ENCODE measurements at regions not wholly inside any gene's neighbourhood (a gene's known extent, or its start where the extent isn't known, plus 50 kb on each side); places are given as distances from the start of the nearest gene placed in this dataset.

DNA sequence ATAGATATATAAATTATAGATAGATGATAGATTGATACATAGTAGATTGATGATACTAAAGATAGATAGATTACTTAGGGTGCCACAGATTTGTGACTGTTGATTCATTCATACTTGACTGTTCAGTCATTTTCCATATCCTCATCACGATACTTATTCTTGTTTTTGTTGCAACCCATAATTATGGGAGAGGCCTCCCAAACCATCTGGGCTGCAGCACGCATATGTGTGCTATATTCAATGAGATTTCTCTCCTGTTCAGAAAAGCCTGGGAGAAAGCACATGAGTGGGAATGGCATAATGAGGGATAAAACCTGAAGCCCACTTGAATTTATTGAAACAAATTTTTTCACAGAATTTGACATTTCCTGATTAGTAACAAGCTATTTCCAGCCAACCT, 346.4 kb upstream of the PRKX start:
- Histone ChIP-seq H3K36me3 (ENCODE audit: control insufficient read depth, insufficient read depth, low read length) (no peaks in the 10 kb centered on the region), H3K27ac (ENCODE audit: extremely low read depth, low read depth, low read length) (no peak overlapping the region), H4K20me1 (replicated peaks; ENCODE audit: control insufficient read depth, insufficient read depth, low read length) (no peaks in the 10 kb centered on the region), H3K9me1 (ENCODE audit: control insufficient read depth, insufficient read depth, low read length) (no peaks in the 10 kb centered on the region), H3K9ac (ENCODE audit: insufficient read depth in 1 of 2, low read depth in 2 of 2, low read length in 2 of 2) (no peak overlapping the region), H2AFZ (ENCODE audit: low read depth, low read length) (no peak overlapping the region), H3K4me1 (replicated peaks in 1 of 2; ENCODE audit: control insufficient read depth in 2 of 2, insufficient read depth in 2 of 2, low read length in 2 of 2) (no peaks in the 10 kb centered on the region), H3K9me3 (replicated peaks; ENCODE audit: control insufficient read depth, insufficient read depth, low read depth, low read length) (no peaks in the 10 kb centered on the region; the same call in 1 of the 2 replicates), H3K79me2 (ENCODE audit: control insufficient read depth, insufficient read depth, low read length) (no peaks in the 10 kb centered on the region), H3K4me3 (no peak overlapping the region), H3K27me3 (ENCODE audit: control insufficient read depth in 2 of 2, insufficient read depth in 2 of 2, low read length in 2 of 2) (no peaks in the 10 kb centered on the region), H3K4me2 (ENCODE audit: insufficient read depth, low read length) (no peak overlapping the region)
- WGBS (ENCODE audit: insufficient coverage, low coverage, missing lambda C conversion rate): 0% methylated on average over 2 of the region's 2 CpGs
- intact Hi-C loops (cut with micrococcal nuclease) (no loop called here), in situ Hi-C loops (cut with MboI) (no loop called here)
- ATAC-seq: no peak
- ChIA-PET POLR2A (no interaction called here), CTCF (ENCODE audit: low intra/inter-chr PET ratio) (no interaction called here)
- BruUV-seq (replicated peaks): no TSS peak
- DNase-seq (ENCODE audit: extremely low read depth in 1 of 4, low spot score in 3 of 4): no peak
- no peak for TF ChIP-seq SMARCA5 (IDR thresholded peaks at IDR 0.05)
- no peak for TF ChIP-seq ZNF583 (CRISPR knock-in tag; IDR thresholded peaks at IDR 0.05)
- TF ChIP-seq SOX6 (IDR thresholded peaks at IDR 0.05): no peak
- no peak for FAIRE-seq

DNA sequence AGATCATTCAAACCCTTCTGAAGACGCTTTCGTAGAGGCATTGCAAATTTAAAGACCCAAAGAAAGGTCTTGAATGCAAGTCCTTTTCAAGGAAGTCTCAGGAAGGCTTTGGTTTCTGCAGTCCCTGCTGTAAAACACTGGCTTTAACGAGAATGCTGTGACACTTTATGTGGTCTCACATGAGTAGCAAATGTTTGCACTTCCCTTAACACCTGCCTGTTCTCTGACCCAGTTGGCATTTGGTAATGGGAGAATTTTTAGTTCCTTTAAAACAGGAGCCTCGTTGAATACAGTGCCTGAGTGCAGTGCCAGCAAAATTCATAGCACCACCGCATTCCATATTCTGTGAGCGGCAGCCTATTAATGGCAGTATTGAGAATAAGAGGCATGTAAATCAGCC, 330.5 kb upstream of the PRKX start:
- Histone ChIP-seq H3K36me3 (ENCODE audit: control insufficient read depth, insufficient read depth, low read length) (no peaks in the 10 kb centered on the region), H4K20me1 (replicated peaks; ENCODE audit: control insufficient read depth, insufficient read depth, low read length) (no peaks in the 10 kb centered on the region), H3K27me3 (ENCODE audit: control insufficient read depth in 2 of 2, insufficient read depth in 2 of 2, low read length in 2 of 2) (no peaks in the 10 kb centered on the region), H3K9me1 (ENCODE audit: control insufficient read depth, insufficient read depth, low read length) (no peaks in the 10 kb centered on the region), H3K4me3 (no peak overlapping the region), H3K9me3 (replicated peaks; ENCODE audit: control insufficient read depth, insufficient read depth, low read depth, low read length) (no peaks in the 10 kb centered on the region), H3K9ac (ENCODE audit: insufficient read depth in 1 of 2, low read depth in 2 of 2, low read length in 2 of 2) (no peak overlapping the region), H2AFZ (ENCODE audit: low read depth, low read length) (no peak overlapping the region), H3K4me1 (replicated peaks in 1 of 2; ENCODE audit: control insufficient read depth in 2 of 2, insufficient read depth in 2 of 2, low read length in 2 of 2) (no peaks in the 10 kb centered on the region), H3K27ac (ENCODE audit: extremely low read depth, low read depth, low read length) (no peak overlapping the region), H3K4me2 (ENCODE audit: insufficient read depth, low read length) (no peak overlapping the region), H3K79me2 (ENCODE audit: control insufficient read depth, insufficient read depth, low read length) (no peaks in the 10 kb centered on the region)
- TF ChIP-seq ZNF253 (CRISPR knock-in tag; conservative IDR thresholded peaks at IDR 0.05) (no peak), TCFL5 (CRISPR knock-in tag; conservative IDR thresholded peaks at IDR 0.05) (no peak), ZNF695 (CRISPR knock-in tag; IDR thresholded peaks at IDR 0.05) (no peak), ZKSCAN3 (CRISPR knock-in tag; IDR thresholded peaks at IDR 0.05) (no peak), ESRRB (CRISPR knock-in tag; IDR thresholded peaks at IDR 0.05; ENCODE audit: borderline replicate concordance) (no peak), CEBPG (CRISPR knock-in tag; IDR thresholded peaks at IDR 0.05) (no peak), CEBPG (tag; conservative IDR thresholded peaks at IDR 0.05 in 1 of 2, IDR thresholded peaks at IDR 0.05 in 1 of 2) (no peak), ARHGAP35 (IDR thresholded peaks at IDR 0.05; ENCODE audit: partially characterized antibody) (no peak), BCL6 (CRISPR knock-in tag; IDR thresholded peaks at IDR 0.05) (no peak), RAD21 (CRISPR knock-in tag; conservative IDR thresholded peaks at IDR 0.05 in 1 of 2, IDR thresholded peaks at IDR 0.05 in 1 of 2) (no peak), GATAD2B (IDR thresholded peaks at IDR 0.05; ENCODE audit: borderline replicate concordance) (no peak)
- TF ChIP-seq, protein P1, sequence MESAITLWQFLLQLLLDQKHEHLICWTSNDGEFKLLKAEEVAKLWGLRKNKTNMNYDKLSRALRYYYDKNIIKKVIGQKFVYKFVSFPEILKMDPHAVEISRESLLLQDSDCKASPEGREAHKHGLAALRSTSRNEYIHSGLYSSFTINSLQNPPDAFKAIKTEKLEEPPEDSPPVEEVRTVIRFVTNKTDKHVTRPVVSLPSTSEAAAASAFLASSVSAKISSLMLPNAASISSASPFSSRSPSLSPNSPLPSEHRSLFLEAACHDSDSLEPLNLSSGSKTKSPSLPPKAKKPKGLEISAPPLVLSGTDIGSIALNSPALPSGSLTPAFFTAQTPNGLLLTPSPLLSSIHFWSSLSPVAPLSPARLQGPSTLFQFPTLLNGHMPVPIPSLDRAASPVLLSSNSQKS (CRISPR knock-in tag; IDR thresholded peaks at IDR 0.05): no peak
- no peak for DNase-seq (ENCODE audit: extremely low read depth in 1 of 4, low spot score in 3 of 4)
- ATAC-seq: no peak
- POLR2A ChIA-PET: no interaction called here
- no TSS peak for BruUV-seq (replicated peaks)
- WGBS (ENCODE audit: insufficient coverage, low coverage, missing lambda C conversion rate): 2% methylated on average over 6 of the region's 6 CpGs
- in situ Hi-C loops (cut with MboI): no loop called here
- intact Hi-C loops (cut with micrococcal nuclease): no loop called here
- FAIRE-seq: no peak
- CTCF ChIA-PET (ENCODE audit: low intra/inter-chr PET ratio): no interaction called here
